HCT116 (cell line): ENCODE measurements at regions not wholly inside any gene's neighbourhood (a gene's known extent, or its start where the extent isn't known, plus 50 kb on each side); places are given as distances from the start of the nearest gene placed in this dataset.

Source experiments
- ATAC-seq: fragments of 200-7000 bp; cut with Tn5 transposase; 2 replicates; pipeline ENCODE4 v1.9.1; 2020; ENCODE audit warnings: mild to moderate bottlenecking, moderate library complexity
- BruUV-seq: library from RNA; stranded (reverse); fragments of 400-500 nt; replicated peaks from 2 replicates; lab custom pipeline; 2021; lab: Mats Ljungman, UMichigan
- CTCF ChIA-PET: fragments of 300-600 bp; sonication (Branson Sonifier 250); formaldehyde crosslinking; loops from one replicate; lab custom pipeline; 2021; ENCODE audit warnings: antibody characterized with exemption; lab: Charles Lee
- POLR2A ChIA-PET: fragments of 300-600, 350-600 bp; sonication (Branson Sonifier 250); formaldehyde crosslinking; loops from one replicate; lab custom pipeline; 2021; ENCODE audit warnings: antibody characterized with exemption; lab: Charles Lee
- RAD21 ChIA-PET, 2 experiments: fragments of 300-600 bp; sonication (Branson Sonifier 250); formaldehyde crosslinking; loops; one replicate each; lab custom pipeline; 2023; ENCODE audit warnings: low total read pairs in 2 of 2; ENCODE audit not compliant: uncharacterized antibody in 2 of 2, unreplicated experiment in 2 of 2, low non-redundant PET in 1 of 2; lab: Charles Lee
- DNase-seq: peaks from one replicate; pipeline ENCODE4 v3.0.0-alpha.2; 2010; ENCODE audit warnings: low read depth, low spot score
- H2AFZ ChIP-seq: fragments of 200-600 bp; shearing (Covaris generic), sonication (generic); 2 replicates; pipeline ENCODE4 v1.6.1; 2017; ENCODE audit warnings: low read depth, mixed run types, mixed read lengths, antibody characterized with exemption, low read length; ENCODE audit not compliant: poor library complexity, severe bottlenecking
- H3K27ac ChIP-seq: 2 replicates; pipeline ENCODE4 v1.5.1; 2012; ENCODE audit warnings: low read depth, low read length
- H3K27me3 ChIP-seq: fragments of 200-600 bp; sonication (generic); 2 replicates; pipeline ENCODE4 v1.6.1; 2016; ENCODE audit warnings: mixed run types, low read length, mixed read lengths; ENCODE audit not compliant: insufficient read depth
- H3K36me3 ChIP-seq, 2 experiments: fragments of 200-500 bp in 1 of 2; fragments of 200-600 bp in 1 of 2; sonication (Bioruptor generic) in 1 of 2; sonication (generic) in 1 of 2; 2 replicates each; pipeline versions ENCODE4 v1.5.1 to v1.6.1; 2014 to 2016; ENCODE audit warnings: low read length in 2 of 2, inconsistent platforms in 1 of 2, mixed read lengths in 1 of 2, mixed run types in 1 of 2; ENCODE audit not compliant: insufficient read depth in 2 of 2, control insufficient read depth in 1 of 2
- H3K4me1 ChIP-seq, 2 experiments: fragments of 200-600 bp in 1 of 2; sonication (generic) in 1 of 2; 2 replicates each; pipeline versions ENCODE4 v1.5.1 to v1.6.1; 2012 to 2017; ENCODE audit warnings: low read length in 2 of 2, inconsistent platforms in 1 of 2, mild to moderate bottlenecking in 1 of 2, mixed read lengths in 1 of 2, mixed run types in 1 of 2, moderate library complexity in 1 of 2; ENCODE audit not compliant: insufficient read depth in 2 of 2, control insufficient read depth in 1 of 2
- H3K4me2 ChIP-seq: fragments of 200-600 bp; sonication (generic); 2 replicates; pipeline ENCODE4 v1.6.1; 2017; ENCODE audit warnings: mixed run types, low read length, mixed read lengths
- H3K4me3 ChIP-seq, 2 experiments: fragments of 200-600 bp in 1 of 2; sonication (generic) in 1 of 2; replicated peaks in 1 of 2; 2 replicates each; pipeline ENCODE4 v1.5.1; 2011 to 2016; ENCODE audit warnings: low read length in 2 of 2, control low read depth in 1 of 2, low read depth in 1 of 2, mild to moderate bottlenecking in 1 of 2, mixed read lengths in 1 of 2, mixed run types in 1 of 2
- H3K79me2 ChIP-seq: fragments of 200-600 bp; sonication (generic); 2 replicates; pipeline ENCODE4 v1.6.1; 2017; ENCODE audit warnings: mild to moderate bottlenecking, mixed run types, low read length, moderate library complexity, mixed read lengths; ENCODE audit not compliant: insufficient read depth
- H3K9ac ChIP-seq: fragments of 200-600 bp; sonication (generic); 2 replicates; pipeline ENCODE4 v1.6.1; 2016; ENCODE audit warnings: low read length, mixed read lengths
- H3K9me2 ChIP-seq: fragments of 200-600 bp; sonication (generic), shearing (Covaris generic); 2 replicates; pipeline ENCODE4 v1.6.1; 2017; ENCODE audit warnings: mixed run types, mild to moderate bottlenecking, moderate library complexity; ENCODE audit not compliant: insufficient read depth
- H3K9me3 ChIP-seq, 2 experiments: fragments of 200-500 bp in 1 of 2; fragments of 200-600 bp in 1 of 2; sonication (Bioruptor generic) in 1 of 2; sonication (generic) in 1 of 2; 2 replicates each; pipeline ENCODE4 v1.6.1; 2014 to 2017; ENCODE audit warnings: low read length in 2 of 2, mixed read lengths in 2 of 2, inconsistent platforms in 1 of 2, low read depth in 1 of 2, mild to moderate bottlenecking in 1 of 2, mixed run types in 1 of 2, moderate library complexity in 1 of 2; ENCODE audit not compliant: control insufficient read depth in 1 of 2, insufficient read depth in 1 of 2
- H4K20me1 ChIP-seq: fragments of 200-600 bp; sonication (generic), shearing (Covaris generic); 2 replicates; pipeline ENCODE4 v1.6.1; 2017; ENCODE audit warnings: mixed run types, mild to moderate bottlenecking, moderate library complexity; ENCODE audit not compliant: insufficient read depth
- CBX3 ChIP-seq: IDR thresholded peaks from 2 replicates; pipeline ENCODE4 v1.6.1; 2012; ENCODE audit warnings: low read depth
- CEBPB ChIP-seq: IDR thresholded peaks from 2 replicates; pipeline ENCODE4 v1.6.1; 2012; ENCODE audit warnings: low read depth
- EGR1 ChIP-seq: IDR thresholded peaks from 2 replicates; pipeline ENCODE4 v1.6.1; 2012; ENCODE audit warnings: low read depth
- EZH2 ChIP-seq: fragments of 200-600 bp; sonication (generic); IDR thresholded peaks from 2 replicates; pipeline ENCODE4 v1.6.1; 2017; ENCODE audit warnings: antibody characterized with exemption, mixed run types
- FOSL1 ChIP-seq: IDR thresholded peaks from 2 replicates; pipeline ENCODE4 v1.6.1; 2012; ENCODE audit warnings: low read depth
- JUND ChIP-seq: IDR thresholded peaks from 2 replicates; pipeline ENCODE4 v1.6.1; 2012
- POLR2AphosphoS5 ChIP-seq: IDR thresholded peaks from 2 replicates; pipeline ENCODE4 v1.6.1; 2011; ENCODE audit warnings: mild to moderate bottlenecking, low read depth, low read length, moderate library complexity
- RAD21 ChIP-seq: IDR thresholded peaks from 2 replicates; pipeline ENCODE4 v1.6.1; 2012; ENCODE audit warnings: low read depth, mild to moderate bottlenecking
- SIN3A ChIP-seq: IDR thresholded peaks from 2 replicates; pipeline ENCODE4 v1.6.1; 2012; ENCODE audit warnings: low read depth
- SP1 ChIP-seq: IDR thresholded peaks from 2 replicates; pipeline ENCODE4 v1.6.1; 2012; ENCODE audit warnings: low read depth
- SRF ChIP-seq: IDR thresholded peaks from 2 replicates; pipeline ENCODE4 v1.6.1; 2012; ENCODE audit warnings: low read depth
- YY1 ChIP-seq: IDR thresholded peaks from 2 replicates; pipeline ENCODE4 v1.6.1; 2011; ENCODE audit warnings: low read length, low read depth, moderate library complexity, mild to moderate bottlenecking; ENCODE audit not compliant: insufficient replicate concordance; ENCODE audit errors: extremely low read depth
- ZFX ChIP-seq: fragments of 450-650 bp; IDR thresholded peaks from 2 replicates; pipeline ENCODE4 v1.6.1; 2017
- intact Hi-C: fragments of 100-400 bp; cut with micrococcal nuclease; formaldehyde crosslinking; loops from 2 replicates; pipeline ENCODE4 v1.10.0; 2022
- TF ChIP-seq, protein P1 (sequence below): IDR thresholded peaks from 2 replicates; pipeline ENCODE4 v1.6.1; 2011; ENCODE audit warnings: mild to moderate bottlenecking, low read length, moderate library complexity; ENCODE audit not compliant: insufficient replicate concordance; ENCODE audit errors: extremely low read depth
- TF ChIP-seq, protein P2 (sequence below): IDR thresholded peaks from 2 replicates; pipeline ENCODE4 v1.6.1; 2012
- TF ChIP-seq, protein P3 (sequence below): IDR thresholded peaks from 2 replicates; pipeline ENCODE4 v1.6.1; 2012

DNA sequence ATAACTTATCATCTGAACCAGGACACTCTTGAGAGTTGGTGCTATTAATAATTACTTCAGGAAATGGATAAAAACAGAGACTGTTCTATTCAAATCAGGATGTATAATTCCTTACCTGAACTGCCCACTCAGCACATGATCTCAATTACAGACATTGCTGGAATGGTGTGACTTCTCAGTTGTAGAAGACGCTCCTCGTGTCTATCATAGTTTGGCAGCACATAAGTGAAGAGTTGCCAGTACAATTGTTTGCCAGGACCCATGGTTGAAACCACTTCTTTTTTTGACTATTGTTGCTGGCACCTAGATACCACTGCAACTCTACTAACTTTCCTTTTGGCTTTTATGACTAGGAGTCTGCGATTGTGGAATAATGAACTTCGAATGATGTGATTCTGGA is 105.4 kb downstream of the ZNF365 start:
- Histone ChIP-seq H3K9ac (no peak overlapping the region), H3K9me2 (no peaks in the 10 kb centered on the region), H3K27ac (no peak overlapping the region), H4K20me1 (no peaks in the 10 kb centered on the region), H3K4me2 (no peak overlapping the region), H3K4me1 (no peaks in the 10 kb centered on the region), H3K27me3 (no peaks in the 10 kb centered on the region), H3K4me3 (no peak overlapping the region), H3K79me2 (no peaks in the 10 kb centered on the region), H2AFZ (no peak overlapping the region), H3K9me3 (no peaks in the 10 kb centered on the region), H3K36me3 (no peaks in the 10 kb centered on the region)
- POLR2A ChIA-PET, result no interaction called here
- RAD21 ChIA-PET, result no interaction called here
- BruUV-seq, result no TSS peak
- TF ChIP-seq SP1 (no peak), YY1 (no peak), EZH2 (no peak), RAD21 (no peak), EGR1 (no peak), SIN3A (no peak), CEBPB (no peak), JUND (no peak), SRF (no peak), ZFX (no peak), CBX3 (no peak), FOSL1 (no peak), POLR2AphosphoS5 (no peak)
- TF ChIP-seq, protein P1, sequence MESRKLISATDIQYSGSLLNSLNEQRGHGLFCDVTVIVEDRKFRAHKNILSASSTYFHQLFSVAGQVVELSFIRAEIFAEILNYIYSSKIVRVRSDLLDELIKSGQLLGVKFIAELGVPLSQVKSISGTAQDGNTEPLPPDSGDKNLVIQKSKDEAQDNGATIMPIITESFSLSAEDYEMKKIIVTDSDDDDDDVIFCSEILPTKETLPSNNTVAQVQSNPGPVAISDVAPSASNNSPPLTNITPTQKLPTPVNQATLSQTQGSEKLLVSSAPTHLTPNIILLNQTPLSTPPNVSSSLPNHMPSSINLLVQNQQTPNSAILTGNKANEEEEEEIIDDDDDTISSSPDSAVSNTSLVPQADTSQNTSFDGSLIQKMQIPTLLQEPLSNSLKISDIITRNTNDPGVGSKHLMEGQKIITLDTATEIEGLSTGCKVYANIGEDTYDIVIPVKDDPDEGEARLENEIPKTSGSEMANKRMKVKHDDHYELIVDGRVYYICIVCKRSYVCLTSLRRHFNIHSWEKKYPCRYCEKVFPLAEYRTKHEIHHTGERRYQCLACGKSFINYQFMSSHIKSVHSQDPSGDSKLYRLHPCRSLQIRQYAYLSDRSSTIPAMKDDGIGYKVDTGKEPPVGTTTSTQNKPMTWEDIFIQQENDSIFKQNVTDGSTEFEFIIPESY, result no peak
- TF ChIP-seq, protein P2, sequence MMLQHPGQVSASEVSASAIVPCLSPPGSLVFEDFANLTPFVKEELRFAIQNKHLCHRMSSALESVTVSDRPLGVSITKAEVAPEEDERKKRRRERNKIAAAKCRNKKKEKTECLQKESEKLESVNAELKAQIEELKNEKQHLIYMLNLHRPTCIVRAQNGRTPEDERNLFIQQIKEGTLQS, result no peak
- TF ChIP-seq, protein P3, sequence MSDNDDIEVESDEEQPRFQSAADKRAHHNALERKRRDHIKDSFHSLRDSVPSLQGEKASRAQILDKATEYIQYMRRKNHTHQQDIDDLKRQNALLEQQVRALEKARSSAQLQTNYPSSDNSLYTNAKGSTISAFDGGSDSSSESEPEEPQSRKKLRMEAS, result no peak
- CTCF ChIA-PET, result interaction anchor here (1.1 kb wide), 1 partner anchor 12 kb away, joined by 4 read pairs; no protein-coding TSS in a partner anchor
- ATAC-seq (no peak), DNase-seq (no peak)
- intact Hi-C loops, result no loop called here
